ENCODE measurements at regions not wholly inside any gene's neighbourhood (a gene's known extent, or its start where the extent isn't known, plus 50 kb on each side); places are given as distances from the start of the nearest gene placed in this dataset.

GRCh38 chr5:53394808-53395207 lies 85.6 kb upstream of the FST start:
- no peak for TF ChIP-seq POLR2AphosphoS5 (IDR thresholded peaks at IDR 0.05)
- TF ChIP-seq CTCF (IDR thresholded peaks at IDR 0.05) = no peak
- no peak for TF ChIP-seq POLR2A (IDR thresholded peaks at IDR 0.05)
- no peak for TF ChIP-seq EP300 (IDR thresholded peaks at IDR 0.05)
